Prostate gland (tissue), 2 donors: ENCODE measurements at regions not wholly inside any gene's neighbourhood (a gene's known extent, or its start where the extent isn't known, plus 50 kb on each side); places are given as distances from the start of the nearest gene placed in this dataset.

ENCODE experiments used
- DNase-seq: peaks from one replicate; pipeline ENCODE4 v3.0.0-alpha.2; 2019; ENCODE audit warnings: low spot score
- H3K27ac ChIP-seq, 2 donors: fragments of 200-600 bp; sonication (generic); 2 replicates each; pipeline ENCODE4 v1.5.1; 2017 to 2019
- H3K27me3 ChIP-seq: fragments of 200-600 bp; sonication (generic); replicated peaks from 2 replicates; pipeline ENCODE4 v1.5.1; 2019; ENCODE audit not compliant: insufficient read depth
- H3K36me3 ChIP-seq, 2 donors: fragments of 200-600 bp; sonication (generic); 1 replicate in 1 of 2; 2 replicates in 1 of 2; pipeline versions ENCODE4 v1.5.1 to v1.8.1; 2017 to 2019
- H3K4me1 ChIP-seq: fragments of 200-600 bp; sonication (generic); replicated peaks from 2 replicates; pipeline ENCODE4 v1.5.1; 2019
- H3K4me3 ChIP-seq, 2 donors: fragments of 200-600 bp; sonication (generic); 2 replicates each; pipeline ENCODE4 v1.5.1; 2017 to 2019
- H3K9me3 ChIP-seq: fragments of 200-600 bp; sonication (generic); 2 replicates; pipeline ENCODE4 v1.5.1; 2017
- POLR2A ChIP-seq: fragments of 450-650 bp; IDR thresholded peaks from one replicate; pipeline ENCODE4 v1.6.1; 2016; ENCODE audit warnings: antibody characterized with exemption, mild to moderate bottlenecking
- POLR2AphosphoS5 ChIP-seq: sonication (generic); formaldehyde crosslinking; IDR thresholded peaks from one replicate; pipeline ENCODE4 v1.6.1; 2017; ENCODE audit warnings: antibody characterized with exemption
- WGBS: methylation state at CpG from one replicate; pipeline ENCODE4 v1.1.5; 2018; 5-methylcytosine and 5-hydroxymethylcytosine counted together
- intact Hi-C: fragments of 100-400 bp; cut with DNase I; formaldehyde crosslinking; loops from one replicate; pipeline ENCODE4 v1.14.2; 2022
- TF ChIP-seq, protein P1 (sequence below), 4 experiments: fragments of 200-600 bp in 2 of 4; fragments of 450-650 bp in 2 of 4; sonication (generic) in 2 of 4; IDR thresholded peaks; 1 replicate in 3 of 4; 2 replicates in 1 of 4; pipeline ENCODE4 v1.5.1; 2016 to 2019; ENCODE audit warnings: antibody characterized with exemption in 4 of 4, mild to moderate bottlenecking in 2 of 4, moderate library complexity in 2 of 4

DNA sequence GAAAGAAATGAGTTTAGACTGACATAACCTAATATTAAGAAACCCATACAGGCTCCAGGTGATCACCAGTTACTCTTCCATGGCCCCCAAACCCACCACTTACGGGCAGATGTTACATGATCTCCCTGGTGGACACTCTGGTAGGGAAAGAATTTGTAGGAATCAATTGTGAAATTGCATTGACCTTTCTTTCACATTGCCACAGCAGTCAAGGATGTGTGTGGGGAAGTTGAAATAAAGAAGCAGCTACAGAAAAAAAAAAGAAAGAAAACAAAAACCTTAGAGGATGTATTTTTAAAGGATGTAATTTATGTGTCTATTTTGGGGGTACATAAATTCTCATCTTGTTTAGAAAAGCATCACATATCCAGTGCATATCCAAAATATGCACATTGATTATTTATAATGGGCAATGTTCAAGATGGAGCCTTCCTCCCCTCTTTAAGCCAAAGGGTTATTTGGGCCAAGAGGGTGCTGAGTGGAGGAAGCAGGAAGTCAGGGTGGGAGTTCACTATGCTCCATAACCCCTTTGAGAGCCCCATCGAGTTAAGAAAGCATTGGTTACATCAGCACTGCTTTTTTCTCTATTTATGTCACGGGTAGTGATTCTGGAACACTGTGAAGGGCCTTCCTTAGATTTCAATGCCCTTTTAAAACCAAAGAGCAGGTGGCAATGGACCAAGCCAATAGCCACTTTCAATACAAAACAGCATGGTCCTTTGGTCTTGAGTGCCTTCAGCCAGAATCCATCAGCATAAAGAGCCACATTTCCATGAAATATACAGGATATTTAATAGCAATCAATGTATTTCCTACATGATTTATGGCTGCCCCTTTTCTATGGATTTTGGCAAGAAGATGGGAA lies 169.6 kb downstream of the LACC1 start:
- intact Hi-C loops = no loop called here
- TF ChIP-seq POLR2AphosphoS5 (no peak), POLR2A (no peak)
- TF ChIP-seq, protein P1, sequence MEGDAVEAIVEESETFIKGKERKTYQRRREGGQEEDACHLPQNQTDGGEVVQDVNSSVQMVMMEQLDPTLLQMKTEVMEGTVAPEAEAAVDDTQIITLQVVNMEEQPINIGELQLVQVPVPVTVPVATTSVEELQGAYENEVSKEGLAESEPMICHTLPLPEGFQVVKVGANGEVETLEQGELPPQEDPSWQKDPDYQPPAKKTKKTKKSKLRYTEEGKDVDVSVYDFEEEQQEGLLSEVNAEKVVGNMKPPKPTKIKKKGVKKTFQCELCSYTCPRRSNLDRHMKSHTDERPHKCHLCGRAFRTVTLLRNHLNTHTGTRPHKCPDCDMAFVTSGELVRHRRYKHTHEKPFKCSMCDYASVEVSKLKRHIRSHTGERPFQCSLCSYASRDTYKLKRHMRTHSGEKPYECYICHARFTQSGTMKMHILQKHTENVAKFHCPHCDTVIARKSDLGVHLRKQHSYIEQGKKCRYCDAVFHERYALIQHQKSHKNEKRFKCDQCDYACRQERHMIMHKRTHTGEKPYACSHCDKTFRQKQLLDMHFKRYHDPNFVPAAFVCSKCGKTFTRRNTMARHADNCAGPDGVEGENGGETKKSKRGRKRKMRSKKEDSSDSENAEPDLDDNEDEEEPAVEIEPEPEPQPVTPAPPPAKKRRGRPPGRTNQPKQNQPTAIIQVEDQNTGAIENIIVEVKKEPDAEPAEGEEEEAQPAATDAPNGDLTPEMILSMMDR (IDR thresholded peaks at IDR 0.05) = no peak
- H3K27me3 ChIP-seq = no peaks in the 10 kb centered on the region
- H3K9me3 ChIP-seq = no peaks in the 10 kb centered on the region
- no peak overlapping the region for H3K4me3 ChIP-seq
- H3K36me3 ChIP-seq = no peaks in the 10 kb centered on the region
- H3K27ac ChIP-seq = no peak overlapping the region
- DNase-seq = no peak
- 74% methylated on average over 3 of the region's 3 CpGs for WGBS
- H3K4me1 ChIP-seq = no peaks in the 10 kb centered on the region

DNA sequence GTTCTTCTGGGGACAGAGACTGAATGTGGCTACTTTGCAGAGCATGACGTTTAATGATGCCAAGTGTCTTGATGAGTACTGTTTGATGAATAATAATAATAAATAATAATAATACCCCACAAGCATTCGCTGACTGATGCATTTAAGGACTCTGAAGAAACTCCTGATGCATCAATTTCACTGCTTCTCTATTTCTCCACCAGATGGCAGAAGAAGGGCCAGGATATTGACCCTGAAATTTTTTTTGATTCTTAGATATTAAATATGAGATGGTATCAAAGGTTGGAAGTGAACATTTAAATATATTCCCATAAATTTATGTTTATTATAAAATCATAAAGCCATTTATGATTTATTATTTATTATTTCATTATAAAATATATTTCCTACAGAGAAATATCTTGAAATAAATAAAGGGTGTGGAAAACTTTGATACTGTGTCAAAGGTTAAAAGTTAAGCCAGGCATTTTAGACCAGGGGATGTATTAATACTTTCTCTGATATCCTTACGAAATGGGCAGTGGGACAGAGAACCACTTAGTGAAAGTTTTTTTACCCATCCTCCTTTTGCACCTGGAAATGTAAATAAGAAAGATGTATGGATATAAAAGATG lies 170.9 kb downstream of the LACC1 start:
- Histone ChIP-seq H3K4me1 (no peaks in the 10 kb centered on the region), H3K27ac (peak overlapping the region in 1 of 2 donors; percentile 15)
- intact Hi-C loops = loop anchor here (5.0 to 10.0 kb wide), 5 partner anchors 92 to 924 kb away; no protein-coding TSS in a partner anchor

DNA sequence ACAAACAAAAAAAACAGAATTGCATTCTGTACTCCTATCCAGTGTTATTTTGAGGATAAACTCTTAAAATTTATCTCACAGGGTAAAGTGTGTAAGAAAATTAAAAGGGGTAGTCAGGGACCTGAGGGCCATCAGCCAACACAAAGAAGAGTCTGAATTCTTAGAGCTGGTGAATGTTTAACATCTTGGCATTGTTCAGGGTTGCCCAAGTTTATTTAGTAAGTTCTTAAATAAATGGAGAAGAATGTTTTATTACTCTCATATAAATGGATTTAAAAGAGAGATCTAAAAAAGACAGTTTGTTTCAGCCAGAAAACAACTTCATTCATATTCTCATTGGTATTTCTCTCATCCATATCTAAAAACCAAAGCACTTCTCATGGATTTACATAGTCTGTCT lies 171.7 kb downstream of the LACC1 start:
- Histone ChIP-seq H3K4me3 (no peak overlapping the region), H3K27ac (peak overlapping the region in 1 of 2 donors; percentile 15), H3K27me3 (no peaks in the 10 kb centered on the region), H3K9me3 (no peaks in the 10 kb centered on the region), H3K36me3 (no peaks in the 10 kb centered on the region), H3K4me1 (no peaks in the 10 kb centered on the region)
- intact Hi-C loops = loop anchor here (5.0 to 10.0 kb wide), 5 partner anchors 91 to 923 kb away; no protein-coding TSS in a partner anchor
- DNase-seq = peak; percentile 29
- TF ChIP-seq, protein P1 (IDR thresholded peaks at IDR 0.05) = no peak
- TF ChIP-seq POLR2AphosphoS5 = peak; percentile 27
- no peak for TF ChIP-seq POLR2A

More for the DNA sequence above, 170.9 kb downstream of the LACC1 start:
- Histone ChIP-seq H3K9me3 (no peaks in the 10 kb centered on the region), H3K27me3 (no peaks in the 10 kb centered on the region), H3K4me3 (no peak overlapping the region), H3K36me3 (no peaks in the 10 kb centered on the region)
- no peak for TF ChIP-seq POLR2A
- peak; percentile 29 for TF ChIP-seq POLR2AphosphoS5
- TF ChIP-seq, protein P1 (IDR thresholded peaks at IDR 0.05) = peak; percentile 50 to 86 (median 72)
- WGBS = 33% methylated on average over 3 of the region's 3 CpGs
- no peak for DNase-seq

DNA sequence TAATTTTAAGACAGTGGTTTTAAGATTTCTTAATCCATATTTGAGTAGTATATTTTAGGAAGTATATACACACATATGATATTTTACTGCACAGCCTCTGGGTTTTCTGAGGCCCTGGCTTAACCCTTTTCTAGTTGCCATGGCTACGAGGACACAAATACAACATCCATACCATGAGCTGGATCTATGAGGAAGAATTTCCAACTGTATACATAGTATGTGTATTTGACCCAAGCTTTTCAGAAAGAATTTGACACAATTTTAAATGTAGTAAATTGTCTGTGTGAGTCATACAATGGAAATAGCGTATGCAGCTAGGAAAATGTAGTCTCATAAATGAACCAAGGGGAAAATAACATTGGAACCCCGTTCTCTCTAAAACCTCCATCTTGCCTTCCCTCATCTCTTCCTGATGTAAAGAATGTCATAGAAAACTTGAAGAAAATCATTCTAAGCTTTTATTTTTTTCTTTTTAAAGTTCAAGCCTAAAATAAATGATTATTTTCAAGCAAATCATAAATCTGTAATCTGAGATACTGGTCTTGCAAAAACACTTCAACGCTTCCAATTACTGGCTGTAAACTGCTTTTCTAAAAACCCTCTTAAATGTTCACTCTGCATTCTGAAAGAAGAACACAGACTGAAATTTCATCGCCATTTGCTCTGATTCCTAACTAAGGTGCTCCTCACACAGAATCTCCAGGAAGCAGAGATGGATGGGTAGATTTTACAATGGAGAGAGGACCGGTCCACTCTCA lies 172.4 kb downstream of the LACC1 start:
- H3K4me1 ChIP-seq = no peaks in the 10 kb centered on the region
- intact Hi-C loops = loop anchor here (5.0 to 10.0 kb wide), 5 partner anchors 90 to 923 kb away; no protein-coding TSS in a partner anchor
- no peak for DNase-seq

More for the DNA sequence above, 172.4 kb downstream of the LACC1 start:
- 42% methylated on average over 6 of the region's 6 CpGs for WGBS
- Histone ChIP-seq H3K9me3 (no peaks in the 10 kb centered on the region), H3K27ac (peak overlapping the region in 1 of 2 donors; percentile 15), H3K27me3 (no peaks in the 10 kb centered on the region), H3K4me3 (no peak overlapping the region), H3K36me3 (no peaks in the 10 kb centered on the region)
- TF ChIP-seq, protein P1 (IDR thresholded peaks at IDR 0.05) = no peak
- TF ChIP-seq POLR2AphosphoS5 (no peak), POLR2A (no peak)
